ENCODE measurements at regions not wholly inside any gene's neighbourhood (a gene's known extent, or its start where the extent isn't known, plus 50 kb on each side); places are given as distances from the start of the nearest gene placed in this dataset.

DNA sequence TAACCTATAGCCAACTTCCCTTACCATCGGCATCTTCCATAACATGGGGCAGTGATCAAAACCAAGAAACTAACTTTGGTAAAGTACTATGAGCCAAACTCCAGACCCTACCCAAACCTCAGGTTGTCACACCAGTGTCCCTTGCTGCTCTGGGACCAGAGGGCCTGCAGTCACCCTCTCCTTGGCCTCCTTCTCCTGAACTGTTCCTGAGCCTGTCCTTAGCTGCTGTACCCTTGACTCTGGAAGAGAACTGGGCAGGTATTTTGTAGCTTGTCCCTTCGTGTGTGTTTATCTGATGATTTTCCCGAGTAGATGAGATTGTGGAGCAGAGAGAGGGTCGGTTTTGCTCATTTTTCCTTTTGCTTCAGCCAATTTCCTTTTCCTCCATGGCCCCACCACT, 240.4 kb downstream of the SYK start:
- no peak for DNase-seq (ENCODE audit: low spot score)

DNA sequence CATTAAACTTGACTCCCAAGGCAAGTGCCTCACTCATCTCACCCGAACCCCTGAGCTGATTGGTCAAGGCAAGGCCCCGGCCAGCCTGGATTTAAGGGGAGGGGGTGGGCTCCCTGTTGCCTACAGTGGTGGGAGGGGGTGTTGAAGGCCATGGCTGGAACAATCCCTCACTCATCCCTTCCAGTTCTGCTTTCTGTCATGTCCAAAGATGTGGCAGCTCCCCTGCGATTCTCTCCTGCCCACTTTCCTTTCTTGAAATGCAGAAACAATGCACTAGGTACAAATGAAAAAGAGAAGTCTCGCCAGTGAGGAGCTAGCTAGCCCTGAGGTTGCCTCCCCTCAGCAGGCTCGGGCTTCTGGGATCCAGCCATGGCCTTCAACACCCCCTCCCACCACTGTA, 240.9 kb downstream of the SYK start:
- DNase-seq (ENCODE audit: low spot score): no peak

DNA sequence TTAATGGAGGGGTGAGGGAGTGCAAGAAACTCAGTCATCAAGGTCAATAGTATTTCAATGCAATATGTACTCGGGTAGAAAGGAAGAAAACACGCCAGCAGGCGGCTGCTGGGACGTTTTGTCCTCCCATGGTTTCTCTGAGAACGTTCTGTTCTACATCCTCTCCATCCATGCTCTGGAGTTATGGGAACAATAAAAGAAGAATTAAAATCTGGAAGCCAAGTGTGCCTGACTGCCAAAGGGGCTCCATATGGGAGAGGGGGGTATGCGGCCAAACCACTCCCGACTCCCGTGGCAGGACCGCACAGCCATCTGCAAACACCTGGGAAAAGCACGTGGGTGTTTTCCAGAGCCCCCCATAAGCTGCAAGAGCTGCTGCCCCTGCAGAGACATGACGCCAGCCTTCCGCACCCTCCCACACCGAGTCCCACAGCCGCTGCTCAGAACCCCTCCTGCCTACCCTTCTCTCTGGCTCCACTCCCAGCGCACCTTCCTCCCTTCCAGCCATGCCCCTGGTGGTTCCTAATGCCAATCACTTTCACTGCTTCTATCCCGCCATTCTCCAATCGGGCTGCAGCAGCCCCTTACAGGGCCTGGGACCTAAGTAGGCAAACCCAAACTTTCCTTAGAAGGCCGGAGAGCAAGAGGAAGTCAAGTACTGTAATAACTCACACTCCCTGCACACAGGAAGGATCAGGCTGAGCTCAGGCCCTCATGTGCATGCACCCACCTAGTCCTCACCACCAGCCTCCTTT, 241.6 kb downstream of the SYK start:
- DNase-seq (ENCODE audit: low spot score): no peak

DNA sequence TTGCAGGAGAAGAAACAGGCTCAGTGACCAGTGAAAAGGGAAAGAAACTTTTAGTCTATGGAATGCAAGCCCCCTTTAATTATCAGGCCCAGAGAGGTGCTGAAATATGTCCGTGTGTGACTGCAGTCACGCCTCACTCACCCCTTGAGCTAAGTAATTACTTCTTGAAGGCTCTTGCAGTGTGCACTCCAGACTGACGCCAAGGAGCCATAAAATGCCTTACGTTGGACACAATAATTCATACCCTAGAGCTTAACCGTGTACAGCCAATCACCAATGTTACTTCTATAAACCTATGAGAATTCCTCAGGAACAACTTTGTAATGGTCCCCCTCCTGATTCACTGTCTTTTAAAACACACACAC, 242.2 kb downstream of the SYK start:
- no peak for DNase-seq (ENCODE audit: low spot score)

DNA sequence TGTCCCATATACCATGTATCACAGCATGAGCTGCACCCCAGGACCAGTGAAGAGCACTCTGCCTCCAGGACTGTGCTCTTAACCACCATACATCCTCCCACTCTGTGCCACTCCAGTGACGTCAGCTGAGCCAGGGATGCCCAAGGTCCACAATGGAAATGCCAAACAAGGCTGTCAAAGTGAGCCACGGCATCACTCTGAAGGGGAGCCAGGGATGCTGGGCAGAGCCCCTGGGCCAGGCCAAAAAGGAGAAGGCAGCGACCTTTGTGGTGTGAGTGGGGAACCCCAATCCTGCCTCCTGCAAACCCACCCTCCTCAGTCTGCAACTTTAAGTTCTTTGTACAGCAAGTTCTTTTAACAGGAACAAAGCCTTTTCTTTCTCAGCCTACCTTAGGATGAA, 242.7 kb downstream of the SYK start:
- DNase-seq (ENCODE audit: low spot score): no peak

DNA sequence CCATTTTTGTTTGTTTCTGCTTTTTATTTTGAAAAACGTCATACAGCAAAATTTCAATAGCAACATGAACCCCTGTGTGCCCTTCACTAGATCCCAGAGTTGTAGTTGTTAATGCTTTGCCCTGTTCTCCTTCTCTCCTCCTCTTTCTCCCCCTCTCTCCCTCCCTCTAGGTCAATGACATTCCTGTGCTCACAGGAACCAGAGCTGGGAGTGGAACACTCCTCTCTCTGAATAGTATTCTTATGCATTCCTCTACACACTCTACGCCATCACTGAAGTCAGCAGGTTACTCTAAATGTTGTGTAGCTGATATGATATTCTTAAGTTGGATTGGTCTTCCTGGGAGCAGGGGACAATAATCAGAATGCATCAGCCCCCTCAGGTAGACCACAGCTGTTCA, 243.4 kb downstream of the SYK start:
- DNase-seq (ENCODE audit: low spot score): no peak

DNA sequence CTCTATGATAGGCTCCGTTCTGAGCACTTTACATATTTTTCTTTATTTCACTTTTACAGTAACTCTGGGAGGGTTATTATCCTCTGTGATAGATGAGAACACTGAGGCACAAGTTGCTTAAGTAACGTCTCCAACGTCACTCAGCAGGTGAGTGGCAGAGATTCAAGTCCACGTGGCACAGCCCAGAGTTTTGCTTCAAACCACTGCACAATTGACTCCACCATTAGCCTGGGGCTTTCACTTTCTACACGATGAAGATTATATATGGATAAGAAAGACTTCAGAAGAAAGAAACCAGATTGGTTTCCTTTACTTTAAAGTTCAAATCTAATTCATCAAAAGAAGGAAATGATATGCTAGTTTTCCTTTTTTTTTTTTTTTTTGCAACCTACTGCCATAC, 245.9 kb downstream of the SYK start:
- no peak for DNase-seq (ENCODE audit: low spot score)

DNA sequence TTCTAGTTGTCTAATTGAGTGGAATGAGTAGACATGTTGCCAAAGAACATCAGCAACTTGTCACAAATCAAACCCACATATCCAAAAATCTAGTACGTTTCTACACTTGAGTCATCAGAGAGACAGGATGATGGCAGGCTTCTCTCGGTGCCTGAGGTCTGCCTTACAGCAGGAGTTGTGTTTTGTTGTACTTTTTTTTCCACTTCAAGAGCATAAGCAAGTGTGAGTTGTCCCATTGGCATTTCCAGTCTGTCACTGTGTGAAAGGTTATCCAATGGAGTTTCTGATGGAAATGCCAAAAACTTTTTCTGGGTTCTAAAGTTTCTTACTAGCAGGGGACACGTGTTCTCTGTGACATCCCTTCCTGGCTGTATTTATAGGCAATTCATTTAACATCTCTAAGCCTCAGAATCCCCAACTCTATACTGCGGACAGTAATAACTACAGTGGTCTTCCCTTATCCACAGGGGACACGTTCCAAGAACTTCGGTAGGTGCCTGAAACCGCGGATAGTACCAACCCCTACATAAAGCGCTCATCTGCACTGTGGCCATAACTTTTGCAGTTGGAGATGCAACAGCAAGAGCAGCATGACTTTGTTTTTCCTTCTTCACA, 246.5 kb downstream of the SYK start:
- DNase-seq (ENCODE audit: low spot score): peak; percentile 33

DNA sequence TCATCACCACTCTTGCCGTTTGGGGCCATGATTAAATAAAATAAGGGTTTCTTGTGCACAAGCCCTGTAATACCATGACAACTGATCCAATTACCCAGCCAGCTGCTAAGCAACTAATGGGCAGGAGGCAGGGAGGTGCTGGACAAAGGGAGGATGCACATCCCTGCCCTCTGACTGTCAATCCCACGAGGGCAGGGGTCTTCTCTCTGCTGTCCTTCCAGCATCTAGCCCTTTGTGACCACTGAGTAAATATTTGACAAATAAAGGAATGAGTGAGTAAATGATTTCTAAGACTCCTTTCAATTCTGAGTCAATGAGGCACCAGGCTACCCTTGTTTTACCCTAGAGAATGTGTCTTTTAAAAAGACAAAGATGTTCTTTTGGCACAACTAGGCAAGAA, 247.1 kb downstream of the SYK start:
- no peak for DNase-seq (ENCODE audit: low spot score)

DNA sequence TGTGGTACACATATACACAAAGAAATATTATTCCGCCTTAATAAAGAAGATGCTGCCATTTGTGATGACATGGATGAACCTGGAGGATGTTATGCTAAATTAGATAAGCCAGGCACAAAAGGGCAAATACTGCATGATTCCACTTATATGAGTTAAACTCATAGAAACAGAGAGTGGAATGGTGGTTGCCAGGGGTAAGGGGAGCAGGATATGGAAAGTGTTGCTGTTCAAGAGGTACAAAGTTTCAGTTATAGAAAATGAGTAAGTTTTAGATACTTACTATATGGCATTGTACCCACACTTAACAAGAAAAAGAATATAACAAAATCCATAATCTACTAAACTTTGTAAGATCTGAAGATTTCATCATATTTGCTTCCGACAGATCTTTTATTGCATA, 252.2 kb downstream of the SYK start:
- DNase-seq (ENCODE audit: low spot score): no peak

DNA sequence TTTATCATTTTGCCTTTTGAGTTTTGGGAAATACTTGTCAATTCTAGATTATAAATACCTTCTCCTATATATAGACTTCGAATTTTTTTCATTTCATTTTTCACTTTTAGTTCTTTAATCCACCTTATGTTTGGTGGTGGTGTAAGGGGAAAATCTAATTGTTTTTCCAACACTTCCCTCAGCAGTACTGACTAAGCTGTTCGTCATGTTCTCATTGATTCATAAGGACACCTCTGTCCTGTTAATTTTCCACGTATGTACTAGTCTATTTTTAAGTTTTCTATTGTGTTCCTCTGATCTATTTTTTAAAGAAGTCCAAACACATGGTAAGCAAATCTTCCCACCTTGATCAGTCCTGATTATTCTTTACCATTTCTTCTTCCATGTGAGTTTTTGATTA, 254.2 kb downstream of the SYK start:
- no peak for DNase-seq (ENCODE audit: low spot score)

DNA sequence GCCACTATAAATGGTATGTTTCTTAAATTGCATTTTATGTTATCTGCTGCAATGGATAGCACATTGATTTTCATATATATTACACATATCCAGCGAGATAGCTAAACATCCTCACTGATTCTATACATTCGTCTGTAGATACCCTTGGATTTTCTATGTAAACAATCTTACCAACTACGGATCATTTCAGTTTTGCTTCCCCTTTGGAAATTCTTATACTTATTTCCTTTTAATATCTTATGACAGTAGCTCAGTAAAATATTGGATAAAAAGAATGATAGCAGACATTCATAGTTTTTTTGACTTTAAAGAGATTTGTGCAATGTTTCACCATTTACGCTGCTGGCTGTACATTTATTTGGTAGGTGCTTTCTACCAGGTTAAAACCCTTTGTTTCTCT, 254.9 kb downstream of the SYK start:
- no peak for DNase-seq (ENCODE audit: low spot score)

DNA sequence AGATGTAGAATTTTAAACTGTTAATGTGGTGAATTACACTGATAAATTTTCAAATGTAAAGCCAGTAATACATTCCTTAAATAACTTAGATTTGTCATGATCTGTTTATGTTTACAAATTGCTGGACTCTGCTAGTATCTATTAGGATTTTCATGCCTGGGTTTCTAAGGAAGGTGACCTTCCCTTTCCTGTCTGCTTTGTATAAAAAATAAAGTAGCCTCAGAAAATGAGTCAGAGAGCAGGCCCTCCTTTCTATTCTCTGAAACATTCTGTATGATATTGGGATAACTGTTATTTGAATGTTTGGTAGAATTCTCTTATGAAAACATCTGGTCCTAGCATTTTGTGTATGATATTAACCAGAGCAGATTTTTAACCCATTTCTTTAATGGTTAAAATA, 255.3 kb downstream of the SYK start:
- no peak for DNase-seq (ENCODE audit: low spot score)

DNA sequence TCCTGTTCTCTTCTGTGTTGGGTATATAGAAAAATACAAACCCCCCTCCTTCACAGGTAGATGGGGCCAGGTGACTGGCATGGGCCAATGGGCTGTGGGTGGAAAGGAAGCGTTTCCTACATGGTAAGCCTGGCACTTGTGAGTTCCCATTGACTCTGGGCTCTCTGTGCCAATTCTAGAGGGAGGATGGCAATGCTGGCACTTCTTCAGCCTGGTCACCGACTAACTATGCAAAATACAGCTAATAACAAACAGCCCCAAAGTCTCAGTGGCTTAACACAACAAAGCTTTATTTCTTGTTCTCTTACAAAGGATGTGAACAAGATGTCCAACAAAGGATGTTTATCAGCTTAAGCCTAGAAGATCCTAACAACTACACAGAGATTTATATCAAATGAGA, 258.1 kb downstream of the SYK start:
- no peak for DNase-seq (ENCODE audit: low spot score)

DNA sequence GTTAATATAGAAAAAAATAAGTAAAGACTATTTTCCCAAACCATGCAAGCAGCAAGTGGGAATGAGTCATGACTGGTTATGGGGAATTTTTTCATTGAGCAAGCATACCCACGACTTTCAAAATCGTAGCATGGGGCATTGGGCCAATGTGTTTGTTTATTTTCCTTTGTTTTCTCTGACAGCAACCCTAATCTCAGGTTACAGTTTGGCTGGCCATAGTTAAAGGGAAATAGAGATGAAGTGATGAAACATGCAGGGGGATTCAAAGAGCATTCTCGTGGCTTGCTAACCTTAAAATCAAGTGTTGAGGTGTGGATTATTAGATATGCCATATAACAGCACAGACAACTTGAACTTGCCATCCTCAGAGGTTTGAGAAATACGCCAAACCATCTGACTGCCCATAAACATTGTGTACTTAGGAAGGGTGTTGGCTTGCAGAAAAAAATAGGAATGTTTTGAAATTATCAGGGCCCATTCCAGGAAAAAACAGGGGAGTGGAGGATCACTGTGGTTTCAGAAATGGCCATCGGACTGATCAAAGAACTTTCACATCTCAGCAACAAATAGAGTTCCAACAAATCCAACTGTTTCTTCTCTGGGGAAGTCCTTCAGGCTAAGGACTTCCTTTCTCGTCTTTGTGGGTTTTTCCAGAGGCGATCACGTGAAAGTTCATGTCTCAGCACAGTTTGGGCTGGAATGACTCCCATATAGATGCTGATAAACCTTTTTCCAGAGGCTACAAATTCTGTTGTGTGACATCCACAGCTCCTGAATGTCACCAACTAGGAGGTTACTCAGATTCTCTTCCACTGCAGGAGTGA, 259.1 kb downstream of the SYK start:
- peak; percentile 51 for DNase-seq (ENCODE audit: low spot score)

DNA sequence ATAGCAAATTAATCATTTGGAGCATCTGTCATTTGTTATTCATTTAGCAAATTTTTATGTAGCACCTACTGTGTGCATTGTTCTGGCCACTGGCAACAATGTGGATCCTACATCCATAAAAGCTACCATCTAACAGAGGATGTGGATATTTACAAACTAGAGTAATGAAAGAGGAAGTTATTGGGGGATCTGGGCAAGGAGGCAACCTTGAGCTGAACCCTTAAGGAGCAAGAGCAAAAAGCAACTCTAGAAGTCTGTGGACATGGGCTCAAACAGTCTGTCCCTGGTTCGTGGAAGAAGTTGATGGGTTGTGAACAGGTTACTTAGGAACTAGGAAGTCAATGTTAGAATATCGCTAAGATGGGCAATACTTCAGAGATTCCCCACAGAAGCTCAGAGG, 259.9 kb downstream of the SYK start:
- no peak for DNase-seq (ENCODE audit: low spot score)

DNA sequence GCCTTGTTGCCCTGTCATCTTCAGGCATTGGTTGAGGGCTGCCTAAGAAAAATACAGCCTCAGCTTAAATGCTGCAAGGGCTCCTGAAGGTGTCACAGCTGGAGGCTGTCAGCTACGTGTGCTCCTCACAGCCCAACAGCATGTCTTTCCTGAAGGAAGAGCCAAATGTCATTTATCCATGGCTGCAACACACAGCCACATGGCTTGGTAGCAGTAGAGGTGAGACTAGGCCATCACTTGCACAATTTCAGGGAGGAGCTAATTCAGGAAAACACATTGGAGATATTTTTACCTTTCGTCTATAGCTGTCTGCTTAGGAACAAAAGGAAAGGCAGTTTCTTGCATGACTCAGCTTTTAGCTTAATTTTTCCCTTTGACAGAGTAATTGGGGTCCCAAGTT, 260.7 kb downstream of the SYK start:
- no peak for DNase-seq (ENCODE audit: low spot score)

DNA sequence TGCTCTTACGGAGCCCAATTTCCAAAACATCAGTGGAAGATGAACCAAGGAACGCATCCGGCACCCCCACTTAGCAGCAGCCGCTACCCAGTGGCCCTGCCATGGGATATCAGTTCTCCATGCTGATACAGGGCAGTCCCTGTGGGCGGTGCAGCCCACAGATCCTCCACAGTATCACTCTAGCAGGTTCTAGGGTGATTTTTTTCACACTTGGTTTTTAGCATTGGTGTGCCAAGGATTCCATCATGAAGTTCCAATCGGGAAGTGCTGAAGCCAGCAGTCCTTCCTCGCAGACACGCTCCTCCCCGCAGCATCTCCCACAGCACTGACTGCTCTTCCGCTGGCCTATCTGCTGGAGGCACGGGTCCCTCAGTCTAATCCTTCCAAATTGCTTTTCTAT, 261.9 kb downstream of the SYK start:
- DNase-seq (ENCODE audit: low spot score): no peak

DNA sequence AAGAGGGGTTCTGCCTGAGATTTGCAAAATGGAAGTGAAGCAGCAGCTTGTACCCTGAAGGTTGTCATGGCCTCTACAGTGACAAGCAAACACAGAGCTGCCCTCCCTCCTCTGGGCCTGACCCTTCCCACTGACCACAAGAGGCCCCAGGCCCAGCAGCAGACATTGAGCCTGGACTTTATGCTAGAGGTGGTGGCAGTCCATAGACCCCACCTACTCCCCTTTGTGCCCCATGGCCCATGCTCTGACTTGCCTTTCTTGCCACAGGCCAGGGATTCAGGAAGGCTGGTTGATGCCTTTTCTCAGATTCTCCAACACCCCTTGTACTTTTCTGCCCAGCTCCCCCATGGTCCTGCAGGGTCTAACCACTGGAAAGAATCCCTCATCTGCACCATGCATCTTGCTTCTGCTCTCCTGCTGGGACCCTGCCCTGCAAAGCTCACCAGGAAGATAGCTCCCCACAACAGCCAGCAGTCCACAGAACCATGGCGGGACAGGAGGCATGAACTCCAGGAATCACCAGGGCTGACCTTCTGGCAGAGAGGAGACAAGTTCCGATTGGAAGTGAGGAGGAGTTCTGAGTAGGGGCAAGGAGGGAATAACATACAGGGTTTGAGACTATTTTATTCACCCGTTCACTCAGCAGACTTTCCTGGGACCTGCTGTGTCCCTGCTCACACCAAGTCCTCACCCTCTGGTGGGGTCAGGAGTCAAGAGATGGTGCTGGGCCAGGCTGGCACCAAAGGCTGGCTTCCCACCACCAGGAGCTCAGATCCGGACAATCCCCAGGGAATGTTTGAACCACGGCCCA, 263.8 kb downstream of the SYK start:
- no peak for DNase-seq (ENCODE audit: low spot score)

DNA sequence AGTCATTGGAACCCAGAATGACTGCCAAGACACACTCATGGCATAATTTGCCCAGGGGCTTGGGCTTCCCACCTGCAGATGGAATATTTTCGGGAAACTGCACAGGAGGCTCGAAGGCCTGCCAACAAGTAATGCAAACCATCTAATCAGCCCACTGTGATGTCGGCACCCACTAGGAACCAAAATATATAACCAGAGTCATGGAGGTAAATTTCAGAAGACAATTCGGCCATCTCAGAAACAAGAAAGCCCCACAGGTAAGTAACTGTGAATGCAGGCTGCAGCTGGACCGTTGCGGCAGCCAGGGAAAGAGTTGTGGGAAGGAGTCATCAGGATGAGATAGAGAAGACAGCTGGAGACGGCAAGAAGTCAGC, 264.4 kb downstream of the SYK start:
- DNase-seq (ENCODE audit: low spot score): no peak

DNA sequence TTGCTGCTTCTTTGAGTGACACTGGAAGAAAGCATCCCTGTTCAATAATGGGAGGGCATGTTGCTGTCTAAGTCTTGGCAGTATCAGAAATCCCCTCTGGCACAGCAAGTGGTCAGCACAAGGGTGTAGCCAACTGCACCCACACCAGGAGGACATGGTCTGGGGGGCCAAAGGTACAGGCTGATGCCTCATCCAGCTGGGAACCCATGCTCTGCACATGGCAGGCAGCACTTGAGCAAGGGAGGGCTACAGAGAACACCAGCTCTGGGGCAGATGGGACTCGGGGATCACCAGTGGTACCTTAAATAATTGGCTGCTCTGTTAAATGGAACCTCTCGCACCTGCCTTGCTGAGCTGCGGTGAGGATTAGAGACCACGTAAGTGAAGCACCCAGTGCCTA, 265.2 kb downstream of the SYK start:
- no peak for DNase-seq (ENCODE audit: low spot score)

DNA sequence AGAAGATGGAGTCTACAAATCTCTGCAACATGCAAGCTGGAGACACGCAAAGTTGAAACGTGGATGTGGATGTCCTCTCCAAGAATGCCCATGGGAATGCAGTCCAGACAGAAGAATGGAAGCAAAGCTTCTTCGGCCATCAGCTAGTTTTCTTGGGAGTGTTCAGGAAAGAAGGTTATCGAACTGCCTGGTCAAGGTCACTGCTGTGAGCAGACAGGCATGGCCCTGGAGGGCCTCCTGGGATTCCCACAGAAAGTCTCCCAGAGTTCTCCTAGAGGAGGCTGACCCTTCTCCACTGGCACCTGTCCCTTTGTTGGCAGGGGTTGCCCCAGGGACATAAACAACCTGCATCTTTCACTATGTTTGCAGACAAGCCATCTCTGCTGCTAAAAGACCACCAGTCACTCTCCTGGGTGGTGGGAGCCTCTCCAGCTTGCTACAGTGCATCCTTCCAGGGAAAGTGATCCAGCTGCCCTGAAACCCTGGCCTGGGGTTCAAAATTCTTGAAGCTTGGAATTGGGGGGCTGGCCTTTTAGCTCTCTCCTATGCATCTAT, 265.8 kb downstream of the SYK start:
- DNase-seq (ENCODE audit: low spot score): no peak
